ENCODE measurements at regions not wholly inside any gene's neighbourhood (a gene's known extent, or its start where the extent isn't known, plus 50 kb on each side); places are given as distances from the start of the nearest gene placed in this dataset.

- TF ChIP-seq ZNF850 (CRISPR knock-in tag; conservative IDR thresholded peaks at IDR 0.05) (no peak), ZFP82 (CRISPR knock-in tag; IDR thresholded peaks at IDR 0.05; ENCODE audit: borderline replicate concordance) (no peak), ZNF44 (CRISPR knock-in tag; IDR thresholded peaks at IDR 0.05) (no peak), WIZ (CRISPR knock-in tag; IDR thresholded peaks at IDR 0.05) (no peak), ZBTB8A (CRISPR knock-in tag; IDR thresholded peaks at IDR 0.05; ENCODE audit: borderline replicate concordance, low read depth) (no peak), GATAD1 (CRISPR knock-in tag; IDR thresholded peaks at IDR 0.05) (peak; percentile 48; the same call in 1 of the 2 replicates), PTBP1 (IDR thresholded peaks at IDR 0.05; ENCODE audit: low read depth, low read length, poor library complexity, severe bottlenecking) (no peak), KLF6 (CRISPR knock-in tag; IDR thresholded peaks at IDR 0.05) (0 out of 2 replicates have a peak, but pooled peaks have one; percentile 10), ZNF142 (CRISPR knock-in tag; IDR thresholded peaks at IDR 0.05) (no peak), ZNF557 (CRISPR knock-in tag; IDR thresholded peaks at IDR 0.05) (no peak), RFX3 (CRISPR knock-in tag; IDR thresholded peaks at IDR 0.05) (no peak), ZBTB44 (CRISPR knock-in tag; IDR thresholded peaks at IDR 0.05) (no peak), ZNF619 (CRISPR knock-in tag; IDR thresholded peaks at IDR 0.05) (no peak), ZFP91 (CRISPR knock-in tag; IDR thresholded peaks at IDR 0.05; ENCODE audit: borderline replicate concordance) (peak; percentile 46; the same call in 1 of the 2 replicates), GATAD2A (CRISPR knock-in tag; IDR thresholded peaks at IDR 0.05) (peak; percentile 88), IKZF1 (IDR thresholded peaks at IDR 0.05) (no peak), ZBTB43 (CRISPR knock-in tag; conservative IDR thresholded peaks at IDR 0.05) (no peak), CBX2 (IDR thresholded peaks at IDR 0.05; ENCODE audit: low read depth, low read length) (no peak), CBX2 (CRISPR knock-in tag; IDR thresholded peaks at IDR 0.05; ENCODE audit: low read depth) (no peak), RXRA (CRISPR knock-in tag; IDR thresholded peaks at IDR 0.05) (no peak; the same call in 1 of the 2 replicates), YY1 (IDR thresholded peaks at IDR 0.05; ENCODE audit: insufficient read depth, insufficient replicate concordance, low read depth, low read length) (no peak)
Observed at GRCh38 chr14:106845286-106846087, 1319.1 kb downstream of the TMEM121 start (continued).

Measured in HepG2 (cell line).